Ovary (tissue), 7 donors: ENCODE measurements at regions not wholly inside any gene's neighbourhood (a gene's known extent, or its start where the extent isn't known, plus 50 kb on each side); places are given as distances from the start of the nearest gene placed in this dataset.

Experiments
- DNase-seq, 5 donors: peaks; one replicate each; pipeline ENCODE4 v3.0.0-alpha.2; 2019 to 2020
- H3K27ac ChIP-seq, 2 donors: fragments of 200-600 bp; one replicate each; pipeline versions ENCODE4 v1.5.1 to v1.8.0; 2019 to 2022
- H3K27me3 ChIP-seq: fragments of 200-600 bp; one replicate; pipeline ENCODE4 v1.8.0; 2022
- H3K36me3 ChIP-seq: fragments of 200-600 bp; sonication (generic); one replicate; pipeline ENCODE4 v1.5.1; 2019
- H3K4me1 ChIP-seq: one replicate; pipeline ENCODE4 v1.8.1; 2013; ENCODE audit warnings: mild to moderate bottlenecking, moderate library complexity; ENCODE audit not compliant: insufficient read depth
- H3K4me3 ChIP-seq: fragments of 200-600 bp; sonication (generic); one replicate; pipeline ENCODE4 v1.5.1; 2017
- H3K9me3 ChIP-seq, 2 donors: fragments of 200-600 bp in 1 of 2; sonication (generic) in 1 of 2; one replicate each; pipeline versions ENCODE4 v1.5.1 to v1.8.1; 2013 to 2019; ENCODE audit warnings: mild to moderate bottlenecking in 1 of 2, moderate library complexity in 1 of 2
- CTCF ChIP-seq, 3 donors: fragments of 450-650 bp in 2 of 3; fragments of 200-600 bp in 1 of 3; IDR thresholded peaks; one replicate each; pipeline versions ENCODE4 v1.5.1 to v1.8.0; 2016 to 2022; ENCODE audit warnings: antibody characterized with exemption in 3 of 3, mild to moderate bottlenecking in 1 of 3
- EP300 ChIP-seq: sonication (generic); formaldehyde crosslinking; IDR thresholded peaks from one replicate; pipeline ENCODE4 v1.6.1; 2017; ENCODE audit warnings: antibody characterized with exemption
- POLR2A ChIP-seq: fragments of 450-650 bp; IDR thresholded peaks from one replicate; pipeline ENCODE4 v1.6.1; 2017; ENCODE audit warnings: antibody characterized with exemption, mild to moderate bottlenecking, moderate library complexity
- WGBS, 3 donors: extraction: QIAGEN DNeasy Blood & Tissue Kit in 1 of 3; methylation state at CpG; one replicate each; pipeline versions ENCODE4 v1.1.5 to v1.1.7; 2013 to 2017; 5-methylcytosine and 5-hydroxymethylcytosine counted together
- intact Hi-C, 4 donors: fragments of 100-400 bp; cut with DNase I; formaldehyde crosslinking; loops; one replicate each; pipeline versions ENCODE4 v1.11.0 to v1.15.1; 2022 to 2023
- donor health status: DM: no; HTN: no; CAD: no; lungs with moderate emphysema.
- donor health status: DM: no; HTN: no; CAD: no.
- donor health status: Bipolar disorder and iron deficiency.
- donor health status: DM: no; HTN: no; CAD: no.
- donor health status: DM: yes; HTN: yes; CAD: no.

- Histone ChIP-seq H3K4me1 (peaks cover 3% of the 10 kb centered on the region), H3K9me3 (no peaks in the 10 kb centered on the region), H3K4me3 (no peak overlapping the region), H3K36me3 (no peaks in the 10 kb centered on the region), H3K27ac (no peak overlapping the region), H3K27me3 (no peaks in the 10 kb centered on the region)
- 73 to 85% (median 79%) methylated on average over 6 of the region's 6 CpGs for WGBS, 3 donors
- TF ChIP-seq POLR2A (no peak), CTCF (IDR thresholded peaks at IDR 0.05) (no peak), EP300 (no peak)
- intact Hi-C loops = no loop called here
- DNase-seq = no peak
Observed at GRCh38 chr2:67318993-67319481, 78.1 kb upstream of the ETAA1 start.

- intact Hi-C loops = no loop called here
- H3K4me1 ChIP-seq = peaks cover 5% of the 10 kb centered on the region
- DNase-seq = no peak
- no peaks in the 10 kb centered on the region for H3K9me3 ChIP-seq
- H3K27ac ChIP-seq = no peak overlapping the region
- no peaks in the 10 kb centered on the region for H3K36me3 ChIP-seq
- WGBS, 3 donors = 11 to 15% (median 11%) methylated on average over 3 of the region's 3 CpGs
- TF ChIP-seq EP300 (no peak), CTCF (IDR thresholded peaks at IDR 0.05) (no peak)
- no peak overlapping the region for H3K4me3 ChIP-seq
- H3K27me3 ChIP-seq = no peaks in the 10 kb centered on the region
Observed at GRCh38 chr2:67320861-67321587, 76.1 kb upstream of the ETAA1 start.

GRCh38 chr2:67321588-67321903, 75.6 kb upstream of the ETAA1 start:
- H3K4me1 ChIP-seq = peaks cover 5% of the 10 kb centered on the region
- H3K27me3 ChIP-seq = no peaks in the 10 kb centered on the region
- 67 to 83% (median 70%) methylated on average over 3 of the region's 3 CpGs for WGBS, 3 donors
- H3K9me3 ChIP-seq = no peaks in the 10 kb centered on the region
- DNase-seq = no peak
- H3K27ac ChIP-seq = no peak overlapping the region
- no peaks in the 10 kb centered on the region for H3K36me3 ChIP-seq
- TF ChIP-seq POLR2A (no peak), EP300 (no peak), CTCF (IDR thresholded peaks at IDR 0.05) (no peak)
- intact Hi-C loops = no loop called here
- no peak overlapping the region for H3K4me3 ChIP-seq

- H3K4me3 ChIP-seq = no peak overlapping the region
- H3K9me3 ChIP-seq = no peaks in the 10 kb centered on the region
- no peaks in the 10 kb centered on the region for H3K36me3 ChIP-seq
- no peaks in the 10 kb centered on the region for H3K27me3 ChIP-seq
- DNase-seq = peak in 4 of 5 donors; percentile 21 to 38 (median 22)
- intact Hi-C loops = no loop called here
- H3K4me1 ChIP-seq = peaks cover 5% of the 10 kb centered on the region
- TF ChIP-seq POLR2A = no peak
- TF ChIP-seq EP300 = no peak
- no peak for TF ChIP-seq CTCF (IDR thresholded peaks at IDR 0.05)
- no peak overlapping the region for H3K27ac ChIP-seq
- WGBS, 3 donors = 58 to 67% (median 66%) methylated on average over 3 of the region's 3 CpGs
Observed at GRCh38 chr2:67322353-67323001, 74.7 kb upstream of the ETAA1 start.
